ENCODE measurements at regions not wholly inside any gene's neighbourhood (a gene's known extent, or its start where the extent isn't known, plus 50 kb on each side); places are given as distances from the start of the nearest gene placed in this dataset.

GRCh38 chr18:8995096-8995495, 107.4 kb upstream of the NDUFV2 start:
- Histone ChIP-seq H3K36me3 (ENCODE audit: control insufficient read depth in 2 of 3, insufficient read depth in 3 of 3, low read length in 3 of 3) (no peaks in the 10 kb centered on the region), H3K4me1 (ENCODE audit: control insufficient read depth in 2 of 3, insufficient read depth in 2 of 3, low read depth in 1 of 3, low read length in 3 of 3) (no peaks in the 10 kb centered on the region), H3K9ac (ENCODE audit: low read length in 3 of 3) (no peak overlapping the region), H3K4me3 (ENCODE audit: low read length in 3 of 3) (no peak overlapping the region), H3K27ac (ENCODE audit: low read depth in 2 of 2, low read length in 2 of 2) (no peak overlapping the region), H3K9me3 (ENCODE audit: control insufficient read depth in 2 of 3, insufficient read depth in 1 of 3, low read length in 3 of 3) (peaks cover 0 to 5% (median 0%) of the 10 kb centered on the region in 3 donors), H3K27me3 (ENCODE audit: control insufficient read depth, insufficient read depth, low read length) (no peaks in the 10 kb centered on the region)
- TF ChIP-seq, protein P1, sequence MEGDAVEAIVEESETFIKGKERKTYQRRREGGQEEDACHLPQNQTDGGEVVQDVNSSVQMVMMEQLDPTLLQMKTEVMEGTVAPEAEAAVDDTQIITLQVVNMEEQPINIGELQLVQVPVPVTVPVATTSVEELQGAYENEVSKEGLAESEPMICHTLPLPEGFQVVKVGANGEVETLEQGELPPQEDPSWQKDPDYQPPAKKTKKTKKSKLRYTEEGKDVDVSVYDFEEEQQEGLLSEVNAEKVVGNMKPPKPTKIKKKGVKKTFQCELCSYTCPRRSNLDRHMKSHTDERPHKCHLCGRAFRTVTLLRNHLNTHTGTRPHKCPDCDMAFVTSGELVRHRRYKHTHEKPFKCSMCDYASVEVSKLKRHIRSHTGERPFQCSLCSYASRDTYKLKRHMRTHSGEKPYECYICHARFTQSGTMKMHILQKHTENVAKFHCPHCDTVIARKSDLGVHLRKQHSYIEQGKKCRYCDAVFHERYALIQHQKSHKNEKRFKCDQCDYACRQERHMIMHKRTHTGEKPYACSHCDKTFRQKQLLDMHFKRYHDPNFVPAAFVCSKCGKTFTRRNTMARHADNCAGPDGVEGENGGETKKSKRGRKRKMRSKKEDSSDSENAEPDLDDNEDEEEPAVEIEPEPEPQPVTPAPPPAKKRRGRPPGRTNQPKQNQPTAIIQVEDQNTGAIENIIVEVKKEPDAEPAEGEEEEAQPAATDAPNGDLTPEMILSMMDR (IDR thresholded peaks at IDR 0.05; ENCODE audit: borderline replicate concordance, extremely low read depth, insufficient read depth) = no peak
- FAIRE-seq (no peak), DNase-seq (no peak)
- intact Hi-C loops (cut with DNase I) = no loop called here

DNA sequence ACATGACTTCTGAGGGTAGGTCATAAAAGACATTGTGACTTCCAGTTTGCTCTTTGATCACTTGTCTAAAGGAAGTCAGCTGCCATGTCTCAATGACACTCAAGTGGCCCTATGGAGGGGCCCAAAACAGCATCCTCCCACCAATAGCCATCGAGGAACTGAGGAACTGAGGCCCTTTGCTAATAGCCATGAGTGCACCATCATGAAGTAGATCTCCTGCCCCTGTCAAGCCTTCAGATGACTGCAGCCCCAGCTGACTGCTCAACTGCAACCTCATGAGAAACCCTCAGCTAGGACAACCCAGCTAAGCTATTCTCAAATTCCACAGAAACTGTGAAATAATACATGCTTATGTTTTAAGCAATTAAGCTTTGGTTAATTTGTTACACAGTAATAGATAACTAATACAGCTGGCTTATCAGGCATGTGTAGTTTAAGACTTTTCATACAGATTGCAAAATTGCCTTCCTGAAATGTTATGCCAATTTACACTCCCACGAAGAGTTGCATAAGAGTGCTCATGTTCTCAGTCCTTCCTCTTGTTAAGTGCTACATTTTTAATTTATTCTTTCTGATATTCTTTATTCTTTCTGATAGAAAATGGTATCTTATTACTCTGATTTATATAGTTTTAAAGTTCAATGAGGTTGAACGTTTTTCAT, 105.6 kb upstream of the NDUFV2 start:
- TF ChIP-seq, protein P1 (IDR thresholded peaks at IDR 0.05; ENCODE audit: borderline replicate concordance, extremely low read depth, insufficient read depth) = no peak
- no peak overlapping the region for H3K27ac ChIP-seq (ENCODE audit: low read depth in 2 of 2, low read length in 2 of 2)
- FAIRE-seq (no peak), DNase-seq (no peak)
- peaks cover 0 to 5% (median 0%) of the 10 kb centered on the region in 3 donors for H3K9me3 ChIP-seq (ENCODE audit: control insufficient read depth in 2 of 3, insufficient read depth in 1 of 3, low read length in 3 of 3)
- no peak overlapping the region for H3K9ac ChIP-seq (ENCODE audit: low read length in 3 of 3)
- intact Hi-C loops (cut with DNase I) = no loop called here
- no peaks in the 10 kb centered on the region for H3K27me3 ChIP-seq (ENCODE audit: control insufficient read depth, insufficient read depth, low read length)
- no peak overlapping the region for H3K4me3 ChIP-seq (ENCODE audit: low read length in 3 of 3)
- H3K36me3 ChIP-seq (ENCODE audit: control insufficient read depth in 2 of 3, insufficient read depth in 3 of 3, low read length in 3 of 3) = no peaks in the 10 kb centered on the region
- H3K4me1 ChIP-seq (ENCODE audit: control insufficient read depth in 2 of 3, insufficient read depth in 2 of 3, low read depth in 1 of 3, low read length in 3 of 3) = no peaks in the 10 kb centered on the region

GRCh38 chr18:8997634-8998033, 104.9 kb upstream of the NDUFV2 start:
- Histone ChIP-seq H3K9ac (ENCODE audit: low read length in 3 of 3) (no peak overlapping the region), H3K36me3 (ENCODE audit: control insufficient read depth in 2 of 3, insufficient read depth in 3 of 3, low read length in 3 of 3) (no peaks in the 10 kb centered on the region), H3K27me3 (ENCODE audit: control insufficient read depth, insufficient read depth, low read length) (no peaks in the 10 kb centered on the region), H3K4me1 (ENCODE audit: control insufficient read depth in 2 of 3, insufficient read depth in 2 of 3, low read depth in 1 of 3, low read length in 3 of 3) (no peaks in the 10 kb centered on the region), H3K27ac (ENCODE audit: low read depth in 2 of 2, low read length in 2 of 2) (no peak overlapping the region), H3K9me3 (ENCODE audit: control insufficient read depth in 2 of 3, insufficient read depth in 1 of 3, low read length in 3 of 3) (peaks cover 0 to 5% (median 0%) of the 10 kb centered on the region in 3 donors), H3K4me3 (ENCODE audit: low read length in 3 of 3) (no peak overlapping the region)
- intact Hi-C loops (cut with DNase I) = no loop called here
- TF ChIP-seq, protein P1 (IDR thresholded peaks at IDR 0.05; ENCODE audit: borderline replicate concordance, extremely low read depth, insufficient read depth) = no peak
- no peak for FAIRE-seq
- DNase-seq = no peak
